AG10803 (cell line): ENCODE measurements at regions not wholly inside any gene's neighbourhood (a gene's known extent, or its start where the extent isn't known, plus 50 kb on each side); places are given as distances from the start of the nearest gene placed in this dataset.

ENCODE experiments used
- DNase-seq: peaks from one replicate; pipeline ENCODE4 v3.0.0; 2010; ENCODE audit warnings: low read depth
- H3K4me3 ChIP-seq: 2 replicates; pipeline ENCODE4 v1.5.1; 2011; ENCODE audit warnings: mild to moderate bottlenecking, low read length, control low read depth
- CTCF ChIP-seq: conservative IDR thresholded peaks from 2 replicates; pipeline ENCODE4 v1.5.1; 2011; ENCODE audit warnings: mild to moderate bottlenecking, low read length, control low read depth, inconsistent platforms

- no peak for TF ChIP-seq CTCF
- H3K4me3 ChIP-seq = no peak overlapping the region
- no peak for DNase-seq
These were observed 933.4 kb upstream of the GHITM start for GRCh38 chr10:83205861-83206260.

- H3K4me3 ChIP-seq = no peak overlapping the region
- no peak for TF ChIP-seq CTCF
- peak; percentile 72 for DNase-seq
These were observed 926.5 kb upstream of the GHITM start for GRCh38 chr10:83212632-83213334.

DNA sequence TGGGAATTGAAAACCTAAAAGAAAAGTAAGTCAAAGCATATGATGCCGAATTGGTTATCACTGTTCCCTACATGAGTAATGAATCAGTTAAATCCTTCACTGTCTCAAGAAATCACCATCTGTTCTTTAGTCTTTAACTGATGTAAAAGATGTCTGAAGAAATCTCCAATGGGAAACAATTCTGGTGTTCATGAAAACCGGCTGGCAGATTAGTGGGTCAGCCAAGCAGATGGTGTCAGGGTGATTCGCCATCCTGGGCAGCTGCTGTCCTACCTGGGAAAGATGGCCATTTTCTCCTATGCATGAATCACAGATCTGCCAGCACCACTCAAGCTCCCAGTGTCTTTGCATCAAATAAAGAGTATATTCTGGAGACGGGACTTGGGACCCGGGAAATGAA lies 925.2 kb upstream of the GHITM start:
- peak; percentile 0 for DNase-seq
- H3K4me3 ChIP-seq = no peak overlapping the region
- TF ChIP-seq CTCF = no peak

DNA sequence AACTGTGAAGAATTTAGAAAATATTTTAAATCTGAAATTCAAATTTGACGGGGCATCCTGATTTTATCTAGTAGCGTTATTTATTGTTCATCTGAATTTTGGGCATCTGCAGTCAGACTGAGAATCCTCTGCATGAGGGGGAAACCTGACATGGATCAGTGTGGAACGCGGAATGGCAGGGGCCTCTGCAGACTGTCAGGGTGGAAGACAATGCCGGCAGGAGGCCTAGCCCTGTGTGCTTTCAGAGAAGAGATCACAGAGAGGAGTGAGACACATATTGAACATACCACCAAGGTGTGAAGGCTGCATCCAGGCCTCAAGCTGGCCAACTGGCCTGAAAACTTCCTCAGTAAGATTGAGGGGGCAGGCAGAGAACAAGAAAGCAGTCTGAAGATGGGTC lies 921.1 kb upstream of the GHITM start:
- TF ChIP-seq CTCF = no peak
- H3K4me3 ChIP-seq = no peak overlapping the region
- DNase-seq = no peak

- TF ChIP-seq CTCF = no peak
- DNase-seq = no peak
- H3K4me3 ChIP-seq = no peak overlapping the region
These were observed 917.0 kb upstream of the GHITM start for GRCh38 chr10:83222300-83222699.

DNA sequence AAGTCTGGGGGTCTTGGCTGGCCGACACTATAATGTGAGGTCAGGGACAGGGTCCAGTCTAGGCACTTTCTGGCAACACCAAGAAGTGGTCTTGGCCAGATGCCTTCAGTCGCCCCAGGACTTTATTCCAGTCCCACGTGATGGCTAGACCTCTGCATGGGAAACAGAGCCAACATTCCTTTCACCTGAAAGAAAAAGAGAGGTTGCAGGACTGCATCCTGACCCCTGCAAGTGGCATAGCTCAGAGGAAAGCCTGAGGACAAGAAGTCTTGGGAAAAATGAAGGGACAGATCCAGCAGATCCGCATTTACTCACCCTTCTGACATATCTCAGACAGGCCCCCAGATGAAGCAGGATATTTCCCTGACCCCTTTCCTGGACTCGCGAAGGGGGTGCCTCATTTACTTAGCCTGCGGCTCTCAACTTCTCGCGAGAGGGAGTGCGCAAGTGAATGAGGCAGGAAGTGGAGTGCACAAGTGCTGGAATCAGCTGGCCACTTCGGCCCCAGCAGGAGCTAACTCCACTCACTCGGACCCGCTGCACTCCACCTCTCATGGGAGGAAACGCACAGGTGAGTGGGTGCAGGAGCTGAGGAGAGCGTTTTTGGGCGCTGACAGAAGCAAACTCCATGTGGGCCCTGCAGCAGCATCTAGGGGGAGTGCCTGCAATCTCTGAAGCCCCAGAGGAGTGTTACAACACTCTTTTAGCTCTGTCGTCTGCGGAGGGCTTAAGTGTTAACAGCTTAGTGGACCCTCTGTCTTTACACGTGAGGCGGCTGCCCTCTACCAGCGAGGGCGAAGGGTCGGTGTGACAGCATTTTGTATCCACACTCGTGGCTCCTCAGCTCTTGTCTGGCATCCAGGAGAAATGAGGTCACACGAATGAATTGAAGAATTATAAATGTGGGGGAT lies 916.2 kb upstream of the GHITM start:
- DNase-seq = no peak
- no peak for TF ChIP-seq CTCF
- no peak overlapping the region for H3K4me3 ChIP-seq

- no peak for DNase-seq
- no peak overlapping the region for H3K4me3 ChIP-seq
- no peak for TF ChIP-seq CTCF
These were observed 913.5 kb upstream of the GHITM start for GRCh38 chr10:83225781-83226180.
